SU-DHL-6 (cell line): ENCODE measurements at regions not wholly inside any gene's neighbourhood (a gene's known extent, or its start where the extent isn't known, plus 50 kb on each side); places are given as distances from the start of the nearest gene placed in this dataset.

Experiments
- H2AFZ ChIP-seq: fragments of 200-600 bp; sonication (generic); 2 replicates; pipeline ENCODE4 v1.6.1; 2014; ENCODE audit warnings: low read depth, mild to moderate bottlenecking, moderate library complexity, mixed read lengths, antibody characterized with exemption, low read length; ENCODE audit not compliant: severe bottlenecking
- H3F3A ChIP-seq: fragments of 200-600 bp; shearing (Covaris generic); 2 replicates; pipeline ENCODE4 v1.6.0; 2016; ENCODE audit warnings: antibody characterized with exemption, mild to moderate bottlenecking; ENCODE audit not compliant: insufficient read depth
- H3K27ac ChIP-seq: fragments of 200-600 bp; sonication (generic); 2 replicates; pipeline ENCODE4 v1.5.1; 2016; ENCODE audit warnings: low read depth, mild to moderate bottlenecking, low read length, moderate library complexity, mixed read lengths
- H3K27me3 ChIP-seq: fragments of 200-600 bp; sonication (generic), shearing (Covaris generic); 2 replicates; pipeline ENCODE4 v1.6.0; 2014; ENCODE audit warnings: mild to moderate bottlenecking, low read length
- H3K36me3 ChIP-seq: fragments of 200-600 bp; sonication (generic); 2 replicates; pipeline ENCODE4 v1.6.1; 2014; ENCODE audit warnings: mild to moderate bottlenecking, low read length, mixed read lengths
- H3K4me2 ChIP-seq: fragments of 300-600, 200-600 bp; shearing (Covaris generic), sonication (generic); 2 replicates; pipeline ENCODE4 v1.6.0; 2014; ENCODE audit warnings: low read length, low read depth, mild to moderate bottlenecking; ENCODE audit not compliant: poor library complexity, severe bottlenecking
- H3K4me3 ChIP-seq: fragments of 200-600 bp; sonication (generic); 2 replicates; pipeline ENCODE4 v1.5.1; 2014; ENCODE audit warnings: antibody characterized with exemption, low read length, mild to moderate bottlenecking, mixed read lengths; ENCODE audit not compliant: insufficient read depth, poor library complexity, severe bottlenecking
- H3K79me2 ChIP-seq: fragments of 200-600 bp; sonication (generic); 2 replicates; pipeline ENCODE4 v1.6.1; 2014; ENCODE audit warnings: mild to moderate bottlenecking, low read length, moderate library complexity; ENCODE audit not compliant: insufficient read depth
- H3K9ac ChIP-seq: fragments of 200-600 bp; sonication (generic); 2 replicates; pipeline ENCODE4 v1.7.0; 2014; ENCODE audit warnings: mild to moderate bottlenecking, low read length
- H3K9me2 ChIP-seq: fragments of 200-600 bp; sonication (generic); replicated peaks from 2 replicates; pipeline ENCODE4 v1.6.1; 2014; ENCODE audit warnings: low read length; ENCODE audit not compliant: insufficient read depth
- H3K9me3 ChIP-seq: fragments of 200-600 bp; sonication (generic); 2 replicates; pipeline ENCODE4 v1.6.1; 2014; ENCODE audit warnings: low read length, mixed read lengths; ENCODE audit not compliant: insufficient read depth
- H4K20me1 ChIP-seq: fragments of 200-600 bp; sonication (generic); 2 replicates; pipeline ENCODE4 v1.6.1; 2014; ENCODE audit warnings: low read depth, mild to moderate bottlenecking, antibody characterized with exemption, low read length, moderate library complexity, mixed read lengths
- EZH2phosphoT487 ChIP-seq: fragments of 200-600 bp; sonication (generic), shearing (Covaris generic); conservative IDR thresholded peaks from 2 replicates; pipeline ENCODE4 v1.6.1; 2018; ENCODE audit warnings: mild to moderate bottlenecking, antibody characterized with exemption, low read length, moderate library complexity, mixed read lengths
- TF ChIP-seq, protein P1 (sequence below): fragments of 200-600 bp; sonication (generic); IDR thresholded peaks from one replicate; pipeline ENCODE4 v1.5.1; 2017; ENCODE audit warnings: antibody characterized with exemption, mild to moderate bottlenecking, low read length, moderate library complexity; ENCODE audit not compliant: insufficient read depth, poor library complexity, severe bottlenecking

DNA sequence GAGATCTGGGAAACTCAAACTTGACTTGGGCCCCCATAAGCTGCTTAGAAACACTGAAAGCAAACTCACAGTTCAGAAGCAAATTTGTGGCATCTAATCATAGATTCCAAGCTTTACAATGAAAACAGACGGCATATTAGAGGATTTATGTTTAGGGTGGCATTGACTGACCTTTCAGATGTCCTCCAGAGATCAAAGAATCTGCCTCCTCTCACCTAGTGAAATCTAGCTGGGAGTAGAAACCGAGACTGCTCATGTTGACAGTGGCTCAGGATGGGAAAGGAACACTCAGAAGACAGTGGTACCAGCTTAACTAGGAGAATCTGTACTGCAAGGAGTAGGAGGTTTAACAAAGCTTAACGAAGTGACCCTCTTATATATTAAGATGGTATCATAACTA, 345.0 kb downstream of the GXYLT1 start:
- no peaks in the 10 kb centered on the region for H3K9me3 ChIP-seq
- no peaks in the 10 kb centered on the region for H3F3A ChIP-seq
- no peak overlapping the region for H3K27ac ChIP-seq
- no peak overlapping the region for H3K4me3 ChIP-seq
- H3K27me3 ChIP-seq, result no peaks in the 10 kb centered on the region
- TF ChIP-seq, protein P1, sequence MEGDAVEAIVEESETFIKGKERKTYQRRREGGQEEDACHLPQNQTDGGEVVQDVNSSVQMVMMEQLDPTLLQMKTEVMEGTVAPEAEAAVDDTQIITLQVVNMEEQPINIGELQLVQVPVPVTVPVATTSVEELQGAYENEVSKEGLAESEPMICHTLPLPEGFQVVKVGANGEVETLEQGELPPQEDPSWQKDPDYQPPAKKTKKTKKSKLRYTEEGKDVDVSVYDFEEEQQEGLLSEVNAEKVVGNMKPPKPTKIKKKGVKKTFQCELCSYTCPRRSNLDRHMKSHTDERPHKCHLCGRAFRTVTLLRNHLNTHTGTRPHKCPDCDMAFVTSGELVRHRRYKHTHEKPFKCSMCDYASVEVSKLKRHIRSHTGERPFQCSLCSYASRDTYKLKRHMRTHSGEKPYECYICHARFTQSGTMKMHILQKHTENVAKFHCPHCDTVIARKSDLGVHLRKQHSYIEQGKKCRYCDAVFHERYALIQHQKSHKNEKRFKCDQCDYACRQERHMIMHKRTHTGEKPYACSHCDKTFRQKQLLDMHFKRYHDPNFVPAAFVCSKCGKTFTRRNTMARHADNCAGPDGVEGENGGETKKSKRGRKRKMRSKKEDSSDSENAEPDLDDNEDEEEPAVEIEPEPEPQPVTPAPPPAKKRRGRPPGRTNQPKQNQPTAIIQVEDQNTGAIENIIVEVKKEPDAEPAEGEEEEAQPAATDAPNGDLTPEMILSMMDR, result no peak
- no peak for TF ChIP-seq EZH2phosphoT487
- H2AFZ ChIP-seq, result no peak overlapping the region
- H3K79me2 ChIP-seq, result no peaks in the 10 kb centered on the region
- no peak overlapping the region for H3K9ac ChIP-seq
- H3K4me2 ChIP-seq, result no peak overlapping the region
- no peaks in the 10 kb centered on the region for H3K36me3 ChIP-seq
- no peaks in the 10 kb centered on the region for H3K9me2 ChIP-seq
- no peaks in the 10 kb centered on the region for H4K20me1 ChIP-seq

- no peaks in the 10 kb centered on the region for H3K9me2 ChIP-seq
- no peaks in the 10 kb centered on the region for H4K20me1 ChIP-seq
- H3K9ac ChIP-seq, result no peak overlapping the region
- H3K4me2 ChIP-seq, result no peak overlapping the region
- H2AFZ ChIP-seq, result no peak overlapping the region
- H3K4me3 ChIP-seq, result no peak overlapping the region
- H3K9me3 ChIP-seq, result 0 out of 2 replicates have a peak, but pooled peaks cover 6% of the 10 kb centered on the region
- no peaks in the 10 kb centered on the region for H3K27me3 ChIP-seq
- H3K36me3 ChIP-seq, result no peaks in the 10 kb centered on the region
- no peaks in the 10 kb centered on the region for H3F3A ChIP-seq
- no peak overlapping the region for H3K27ac ChIP-seq
- no peaks in the 10 kb centered on the region for H3K79me2 ChIP-seq
- no peak for TF ChIP-seq EZH2phosphoT487
- TF ChIP-seq, protein P1, result no peak
Observed at GRCh38 chr12:41795910-41796309, 348.8 kb downstream of the GXYLT1 start.

DNA sequence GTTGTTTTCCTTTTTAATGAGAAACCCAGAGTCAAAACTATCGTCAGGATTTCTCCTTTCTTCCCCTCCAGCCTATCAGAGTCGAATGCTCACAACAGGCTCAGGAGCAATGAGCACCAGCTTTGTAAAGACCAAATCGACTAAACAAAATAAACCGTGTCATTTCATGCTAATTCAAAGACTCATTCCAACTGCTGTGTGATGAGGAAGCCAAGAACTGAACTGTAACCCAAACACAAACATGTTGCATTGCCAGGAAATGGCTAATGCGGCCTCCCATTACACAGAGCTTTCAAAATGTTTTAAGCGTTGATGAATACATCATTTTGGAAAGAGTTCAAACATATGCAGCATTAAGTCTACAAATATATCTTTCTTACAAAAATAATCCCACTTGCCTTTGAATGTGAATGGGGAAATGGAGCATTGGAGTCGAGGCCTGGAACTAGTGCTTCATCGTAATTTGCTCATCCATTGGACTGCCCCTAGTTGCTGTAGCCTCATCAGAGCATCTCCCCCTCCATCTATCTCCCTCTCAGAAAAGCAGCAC, 349.5 kb downstream of the GXYLT1 start:
- Histone ChIP-seq H3K9me2 (no peaks in the 10 kb centered on the region), H3K36me3 (no peaks in the 10 kb centered on the region), H3K27ac (no peak overlapping the region), H2AFZ (no peak overlapping the region), H3F3A (no peaks in the 10 kb centered on the region), H3K9ac (no peak overlapping the region), H3K79me2 (no peaks in the 10 kb centered on the region), H4K20me1 (no peaks in the 10 kb centered on the region), H3K9me3 (0 out of 2 replicates have a peak, but pooled peaks cover 6% of the 10 kb centered on the region), H3K4me3 (no peak overlapping the region), H3K27me3 (no peaks in the 10 kb centered on the region), H3K4me2 (no peak overlapping the region)
- TF ChIP-seq EZH2phosphoT487, result no peak
- TF ChIP-seq, protein P1, result no peak
